SHP77 treated with DMSO at 0.1 percent for 48 hours (cell line): ENCODE measurements at regions not wholly inside any gene's neighbourhood (a gene's known extent, or its start where the extent isn't known, plus 50 kb on each side); places are given as distances from the start of the nearest gene placed in this dataset.

Experiments
- DNase-seq: peaks from one replicate; lab custom pipeline; 2025; lab: John Stamatoyannopoulos, UW

GRCh38 chr4:96681218-96681617 is 841.3 kb downstream of the PDHA2 start:
- DNase-seq = no peak

- no peak for DNase-seq
Observed at GRCh38 chr4:96685691-96686090, 845.8 kb downstream of the PDHA2 start.

GRCh38 chr4:96691521-96691920 is 851.6 kb downstream of the PDHA2 start:
- DNase-seq = no peak

- DNase-seq = no peak
Observed at GRCh38 chr4:96698831-96699230, 858.9 kb downstream of the PDHA2 start.

GRCh38 chr4:96703265-96703664 is 863.4 kb downstream of the PDHA2 start:
- DNase-seq = no peak

GRCh38 chr4:96708766-96709165 is 868.9 kb downstream of the PDHA2 start:
- DNase-seq = no peak

- no peak for DNase-seq
Observed at GRCh38 chr4:96713271-96713850, 873.5 kb downstream of the PDHA2 start.

- no peak for DNase-seq
Observed at GRCh38 chr4:96729641-96730040, 889.7 kb downstream of the PDHA2 start.

- DNase-seq = no peak
Observed at GRCh38 chr4:96730432-96730831, 890.5 kb downstream of the PDHA2 start.

- DNase-seq = no peak
Observed at GRCh38 chr4:96736352-96736889, 896.5 kb downstream of the PDHA2 start.

GRCh38 chr4:96739101-96739500 is 899.2 kb downstream of the PDHA2 start:
- no peak for DNase-seq

GRCh38 chr4:96742332-96743014 is 902.6 kb downstream of the PDHA2 start:
- DNase-seq = no peak

- no peak for DNase-seq
Observed at GRCh38 chr4:96744676-96745075, 904.8 kb downstream of the PDHA2 start.

GRCh38 chr4:96753216-96753615 is 913.3 kb downstream of the PDHA2 start:
- no peak for DNase-seq

- DNase-seq = no peak
Observed at GRCh38 chr4:96755569-96756484, 915.9 kb downstream of the PDHA2 start.

- DNase-seq = no peak
Observed at GRCh38 chr4:96756584-96756983, 916.7 kb downstream of the PDHA2 start.

- no peak for DNase-seq
Observed at GRCh38 chr4:96763546-96763945, 923.7 kb downstream of the PDHA2 start.

GRCh38 chr4:96766359-96766758 is 926.5 kb downstream of the PDHA2 start:
- no peak for DNase-seq

GRCh38 chr4:96767815-96768480 is 928.1 kb downstream of the PDHA2 start:
- DNase-seq = no peak

GRCh38 chr4:96775501-96775900 is 935.6 kb downstream of the PDHA2 start:
- no peak for DNase-seq

GRCh38 chr4:96776920-96777527 is 937.1 kb downstream of the PDHA2 start:
- DNase-seq = no peak

- DNase-seq = no peak
Observed at GRCh38 chr4:96784336-96784735, 944.4 kb downstream of the PDHA2 start.
